Spleen (tissue), 11 donors: ENCODE measurements at regions not wholly inside any gene's neighbourhood (a gene's known extent, or its start where the extent isn't known, plus 50 kb on each side); places are given as distances from the start of the nearest gene placed in this dataset.

Experiments used
- DNase-seq: peaks from one replicate; pipeline ENCODE4 v3.0.0-alpha.2; 2020
- H3K27ac ChIP-seq, 8 donors: fragments of 200-600 bp; sonication (generic) in 7 of 8; 1 replicate in 4 of 8; 2 replicates in 4 of 8; pipeline versions ENCODE4 v1.5.0 to v1.8.0; 2016 to 2021; ENCODE audit warnings: inconsistent platforms in 4 of 8, mild to moderate bottlenecking in 4 of 8, moderate library complexity in 1 of 8
- H3K27me3 ChIP-seq, 7 donors: fragments of 200-600 bp; sonication (generic) in 6 of 7; replicated peaks in 1 of 7; 1 replicate in 4 of 7; 2 replicates in 3 of 7; pipeline versions ENCODE4 v1.5.0 to v1.8.0; 2016 to 2021; ENCODE audit warnings: inconsistent platforms in 3 of 7, mild to moderate bottlenecking in 1 of 7
- H3K36me3 ChIP-seq, 6 donors: fragments of 200-600 bp; sonication (generic) in 5 of 6; 1 replicate in 4 of 6; 2 replicates in 2 of 6; pipeline versions ENCODE4 v1.5.0 to v1.8.0; 2016 to 2021; ENCODE audit warnings: inconsistent platforms in 2 of 6
- H3K4me1 ChIP-seq, 6 donors: fragments of 200-600 bp; sonication (generic) in 5 of 6; 1 replicate in 3 of 6; 2 replicates in 3 of 6; pipeline versions ENCODE4 v1.5.0 to v1.8.0; 2016 to 2021; ENCODE audit warnings: inconsistent platforms in 3 of 6
- H3K4me3 ChIP-seq, 8 donors: fragments of 200-600 bp; sonication (generic) in 7 of 8; 1 replicate in 4 of 8; 2 replicates in 4 of 8; pipeline versions ENCODE4 v1.5.0 to v1.8.0; 2016 to 2021; ENCODE audit warnings: inconsistent platforms in 4 of 8, mild to moderate bottlenecking in 4 of 8, moderate library complexity in 2 of 8
- H3K9me3 ChIP-seq, 8 donors: fragments of 200-600 bp; sonication (generic) in 7 of 8; 1 replicate in 4 of 8; 2 replicates in 4 of 8; pipeline versions ENCODE4 v1.5.0 to v1.8.0; 2016 to 2021; ENCODE audit warnings: inconsistent platforms in 4 of 8
- POLR2A ChIP-seq, 3 donors: fragments of 450-650 bp; IDR thresholded peaks; one replicate each; pipeline ENCODE4 v1.5.1; 2017; ENCODE audit warnings: antibody characterized with exemption in 3 of 3, mild to moderate bottlenecking in 1 of 3
- POLR2AphosphoS5 ChIP-seq, 3 donors: sonication (generic); formaldehyde crosslinking; IDR thresholded peaks; one replicate each; pipeline ENCODE4 v1.5.1; 2017; ENCODE audit warnings: antibody characterized with exemption in 3 of 3
- WGBS, 5 donors: extraction: QIAGEN DNeasy Blood & Tissue Kit in 3 of 5; methylation state at CpG; one replicate each; pipeline versions ENCODE4 v1.1.5 to v1.1.7; 2013 to 2018; 5-methylcytosine and 5-hydroxymethylcytosine counted together
- intact Hi-C: fragments of 100-400 bp; cut with DNase I; formaldehyde crosslinking; loops from one replicate; pipeline ENCODE4 v1.15.0; 2023; ENCODE audit warnings: low total_unique reads
- TF ChIP-seq, protein P1 (sequence below), 11 experiments: fragments of 200-600 bp in 7 of 11; fragments of 450-650 bp in 4 of 11; sonication (generic) in 4 of 11; IDR thresholded peaks in 8 of 11; conservative IDR thresholded peaks in 3 of 11; 1 replicate in 7 of 11; 2 replicates in 4 of 11; pipeline versions ENCODE4 v1.4.0 to v1.8.0; 2016 to 2021; ENCODE audit warnings: antibody characterized with exemption in 11 of 11, inconsistent platforms in 4 of 11, mild to moderate bottlenecking in 1 of 11
- donor health status: healthy with polysubstance abuse.
- donor health status: DM: no; HTN: no; CAD: no; lungs with moderate emphysema.
- donor health status: DM: no; HTN: no; CAD: no.
- donor health status: Bipolar disorder and iron deficiency.
- donor health status: healthy.
- donor health status: DM: no; HTN: no; CAD: no.
- donor health status: DM: yes; HTN: yes; CAD: no.

DNA sequence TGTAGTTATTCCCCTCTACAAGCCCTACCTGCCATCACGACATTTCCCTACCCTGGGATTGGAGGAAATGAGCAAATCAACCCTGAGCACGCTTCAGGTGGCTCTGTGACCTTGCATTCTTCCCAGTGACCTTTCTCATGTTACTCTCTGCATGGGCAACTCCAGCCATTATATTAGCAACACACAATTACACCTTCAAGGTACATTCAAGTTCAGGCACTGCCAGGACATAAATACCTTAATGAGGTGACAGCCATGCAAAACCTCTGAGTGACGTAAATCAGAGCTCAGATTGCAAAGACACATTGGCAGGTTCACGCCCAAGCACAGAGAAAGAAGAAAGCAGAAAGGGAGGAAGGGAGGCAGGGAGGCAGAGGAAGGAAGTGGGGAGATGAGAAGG is 68.7 kb upstream of the ALK start:
- no peak overlapping the region for H3K27ac ChIP-seq
- no peak overlapping the region for H3K4me3 ChIP-seq
- 54 to 79% (median 72%) methylated on average over 4 of the region's 4 CpGs for WGBS, 5 donors
- intact Hi-C loops = no loop called here
- no peaks in the 10 kb centered on the region for H3K36me3 ChIP-seq
- H3K27me3 ChIP-seq = peaks cover 0 to 15% (median 0%) of the 10 kb centered on the region in 7 donors
- no peaks in the 10 kb centered on the region for H3K9me3 ChIP-seq
- no peak for TF ChIP-seq POLR2AphosphoS5 (IDR thresholded peaks at IDR 0.05)
- TF ChIP-seq, protein P1, sequence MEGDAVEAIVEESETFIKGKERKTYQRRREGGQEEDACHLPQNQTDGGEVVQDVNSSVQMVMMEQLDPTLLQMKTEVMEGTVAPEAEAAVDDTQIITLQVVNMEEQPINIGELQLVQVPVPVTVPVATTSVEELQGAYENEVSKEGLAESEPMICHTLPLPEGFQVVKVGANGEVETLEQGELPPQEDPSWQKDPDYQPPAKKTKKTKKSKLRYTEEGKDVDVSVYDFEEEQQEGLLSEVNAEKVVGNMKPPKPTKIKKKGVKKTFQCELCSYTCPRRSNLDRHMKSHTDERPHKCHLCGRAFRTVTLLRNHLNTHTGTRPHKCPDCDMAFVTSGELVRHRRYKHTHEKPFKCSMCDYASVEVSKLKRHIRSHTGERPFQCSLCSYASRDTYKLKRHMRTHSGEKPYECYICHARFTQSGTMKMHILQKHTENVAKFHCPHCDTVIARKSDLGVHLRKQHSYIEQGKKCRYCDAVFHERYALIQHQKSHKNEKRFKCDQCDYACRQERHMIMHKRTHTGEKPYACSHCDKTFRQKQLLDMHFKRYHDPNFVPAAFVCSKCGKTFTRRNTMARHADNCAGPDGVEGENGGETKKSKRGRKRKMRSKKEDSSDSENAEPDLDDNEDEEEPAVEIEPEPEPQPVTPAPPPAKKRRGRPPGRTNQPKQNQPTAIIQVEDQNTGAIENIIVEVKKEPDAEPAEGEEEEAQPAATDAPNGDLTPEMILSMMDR (IDR thresholded peaks at IDR 0.05 in 8 of 11, conservative IDR thresholded peaks at IDR 0.05 in 3 of 11) = no peak
- TF ChIP-seq POLR2A (IDR thresholded peaks at IDR 0.05) = no peak
- DNase-seq = no peak
- no peaks in the 10 kb centered on the region for H3K4me1 ChIP-seq

DNA sequence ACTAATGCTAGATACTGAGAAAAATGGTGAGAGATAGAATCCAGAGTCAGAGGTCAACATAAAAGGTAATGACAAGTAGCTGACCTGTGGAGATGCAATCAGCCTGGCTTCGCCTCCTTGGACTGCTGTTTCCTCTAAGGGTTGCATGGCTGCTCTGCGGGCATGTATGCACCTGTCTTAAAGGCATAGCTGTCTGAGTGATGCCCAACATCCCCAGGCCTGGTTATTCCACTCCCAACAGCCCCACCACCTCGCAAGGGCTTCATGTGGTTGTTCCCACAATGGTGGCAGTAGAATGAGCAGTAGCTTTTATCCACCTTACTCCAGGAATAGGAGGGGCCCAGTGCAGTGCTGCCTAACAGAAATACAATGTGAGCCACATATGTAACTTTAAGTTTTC is 69.7 kb upstream of the ALK start:
- H3K4me3 ChIP-seq = no peak overlapping the region
- H3K9me3 ChIP-seq = no peaks in the 10 kb centered on the region
- peaks cover 0 to 19% (median 0%) of the 10 kb centered on the region in 7 donors for H3K27me3 ChIP-seq
- H3K36me3 ChIP-seq = no peaks in the 10 kb centered on the region
- TF ChIP-seq POLR2AphosphoS5 (IDR thresholded peaks at IDR 0.05) (no peak), POLR2A (IDR thresholded peaks at IDR 0.05) (no peak)
- TF ChIP-seq, protein P1 (IDR thresholded peaks at IDR 0.05 in 8 of 11, conservative IDR thresholded peaks at IDR 0.05 in 3 of 11) = no peak
- no peaks in the 10 kb centered on the region for H3K4me1 ChIP-seq
- WGBS, 5 donors = 73 to 85% (median 82%) methylated on average over 3 of the region's 3 CpGs
- no peak for DNase-seq
- intact Hi-C loops = no loop called here
- no peak overlapping the region for H3K27ac ChIP-seq

DNA sequence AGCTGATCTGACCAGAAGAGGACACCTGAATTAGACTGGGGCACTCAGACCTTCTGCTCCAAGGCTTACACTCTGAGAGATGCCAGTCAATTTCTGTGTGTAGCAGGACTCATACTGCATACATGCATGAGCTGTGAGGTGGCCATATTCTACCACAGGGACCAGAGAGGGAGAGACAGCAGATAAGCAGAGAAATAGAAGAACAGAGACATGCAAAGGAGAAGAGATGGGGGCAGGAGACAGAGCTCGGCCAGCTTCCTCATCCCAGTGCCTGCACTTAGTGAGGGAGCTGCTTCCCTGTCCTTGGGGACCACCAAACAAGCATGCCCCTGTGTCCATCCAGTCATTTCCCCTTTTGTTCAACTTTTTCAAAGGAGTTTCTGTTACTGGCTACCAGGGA is 73.9 kb upstream of the ALK start:
- intact Hi-C loops = no loop called here
- TF ChIP-seq, protein P1 (IDR thresholded peaks at IDR 0.05 in 8 of 11, conservative IDR thresholded peaks at IDR 0.05 in 3 of 11) = no peak
- TF ChIP-seq POLR2A (IDR thresholded peaks at IDR 0.05) (no peak), POLR2AphosphoS5 (IDR thresholded peaks at IDR 0.05) (no peak)
- H3K27ac ChIP-seq = no peak overlapping the region
- H3K4me3 ChIP-seq = no peak overlapping the region
- peaks cover 0 to 22% (median 0%) of the 10 kb centered on the region in 7 donors for H3K27me3 ChIP-seq
- WGBS, 5 donors = 27 to 55% (median 43%) methylated on average over 1 of the region's 1 CpG
- H3K36me3 ChIP-seq = no peaks in the 10 kb centered on the region
- no peak for DNase-seq
- H3K4me1 ChIP-seq = no peaks in the 10 kb centered on the region
- H3K9me3 ChIP-seq = peaks cover 0 to 21% (median 14%) of the 10 kb centered on the region in 8 donors

DNA sequence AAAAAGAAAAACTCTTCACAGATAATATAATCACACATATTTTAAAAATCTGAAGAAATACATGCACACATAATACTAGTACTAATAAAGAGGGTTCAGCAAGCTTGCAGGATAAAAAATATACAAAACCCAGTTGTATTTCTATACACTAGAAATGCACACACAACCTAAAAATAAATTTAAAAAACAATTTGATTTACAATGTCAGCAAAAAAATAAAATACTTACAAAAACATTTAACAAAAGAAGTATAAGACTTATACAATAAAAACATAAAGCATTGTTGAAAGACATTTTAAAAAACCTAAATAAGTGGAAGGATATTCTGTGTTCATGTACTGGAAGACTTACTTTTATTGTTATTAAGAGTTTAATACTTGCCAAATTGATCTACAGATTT is 81.7 kb upstream of the ALK start:
- H3K4me1 ChIP-seq = no peaks in the 10 kb centered on the region
- peaks cover 0 to 20% (median 15%) of the 10 kb centered on the region in 8 donors for H3K9me3 ChIP-seq
- no peaks in the 10 kb centered on the region for H3K27me3 ChIP-seq
- no peak overlapping the region for H3K4me3 ChIP-seq
- no peak overlapping the region for H3K27ac ChIP-seq
- H3K36me3 ChIP-seq = no peaks in the 10 kb centered on the region
- intact Hi-C loops = no loop called here
- no peak for DNase-seq
- TF ChIP-seq POLR2AphosphoS5 (IDR thresholded peaks at IDR 0.05) (no peak), POLR2A (IDR thresholded peaks at IDR 0.05) (no peak)
- TF ChIP-seq, protein P1 (IDR thresholded peaks at IDR 0.05 in 8 of 11, conservative IDR thresholded peaks at IDR 0.05 in 3 of 11) = no peak
